ENCODE measurements at regions not wholly inside any gene's neighbourhood (a gene's known extent, or its start where the extent isn't known, plus 50 kb on each side); places are given as distances from the start of the nearest gene placed in this dataset.
"Not testable (repeated sequence)": the region's sequence is repeated elsewhere in the genome, so short reads cannot be mapped to it uniquely, and the experiment has no call there.

DNA sequence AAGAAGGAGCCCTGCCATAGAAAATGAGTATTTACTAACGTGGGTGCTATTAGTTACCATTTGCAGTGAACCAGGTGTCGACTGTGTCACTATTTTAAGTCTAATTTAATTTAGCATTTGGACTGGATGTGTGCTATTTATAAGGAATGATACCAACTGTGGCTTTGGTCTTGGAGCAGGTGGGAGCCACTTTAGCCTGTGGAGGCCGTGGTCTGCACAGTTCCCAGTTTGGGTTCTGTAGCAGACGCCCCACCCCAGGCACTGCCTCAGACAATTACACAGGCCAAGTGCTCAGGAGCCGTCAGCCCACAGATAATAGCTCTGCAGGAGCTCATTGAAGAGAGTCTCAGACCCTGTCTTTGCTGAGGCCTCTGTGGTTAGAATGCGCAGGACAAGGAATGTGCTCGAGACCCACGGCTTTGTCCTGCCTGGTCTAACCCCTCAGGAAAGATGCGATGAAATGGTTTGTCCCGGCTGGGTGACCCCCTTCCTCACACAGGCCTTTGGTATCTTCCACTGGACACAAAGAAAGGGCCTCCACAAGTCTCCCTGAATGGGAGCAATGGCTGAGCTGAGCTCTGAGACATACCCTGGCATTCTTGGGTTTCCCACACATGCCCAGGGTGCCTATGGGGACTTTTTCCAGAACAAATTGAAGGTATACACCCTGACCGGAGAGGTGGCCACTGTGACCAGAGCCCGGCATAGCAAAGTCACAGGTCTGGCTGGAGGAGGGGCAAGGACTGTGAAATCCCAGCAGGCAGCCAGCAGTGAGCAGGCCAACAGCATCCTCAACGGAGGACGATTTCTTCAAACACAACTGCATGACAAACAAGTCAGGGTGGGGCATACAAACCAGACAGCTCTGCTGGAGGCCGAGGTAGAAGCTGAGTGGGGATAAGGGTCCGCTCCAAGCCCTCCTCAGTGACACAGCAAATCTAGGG, 251.2 kb downstream of the ARHGAP12 start:
- no peak for FAIRE-seq
- DNase-seq (ENCODE audit: insufficient read length, low spot score), result no peak
- TF ChIP-seq, protein P1, sequence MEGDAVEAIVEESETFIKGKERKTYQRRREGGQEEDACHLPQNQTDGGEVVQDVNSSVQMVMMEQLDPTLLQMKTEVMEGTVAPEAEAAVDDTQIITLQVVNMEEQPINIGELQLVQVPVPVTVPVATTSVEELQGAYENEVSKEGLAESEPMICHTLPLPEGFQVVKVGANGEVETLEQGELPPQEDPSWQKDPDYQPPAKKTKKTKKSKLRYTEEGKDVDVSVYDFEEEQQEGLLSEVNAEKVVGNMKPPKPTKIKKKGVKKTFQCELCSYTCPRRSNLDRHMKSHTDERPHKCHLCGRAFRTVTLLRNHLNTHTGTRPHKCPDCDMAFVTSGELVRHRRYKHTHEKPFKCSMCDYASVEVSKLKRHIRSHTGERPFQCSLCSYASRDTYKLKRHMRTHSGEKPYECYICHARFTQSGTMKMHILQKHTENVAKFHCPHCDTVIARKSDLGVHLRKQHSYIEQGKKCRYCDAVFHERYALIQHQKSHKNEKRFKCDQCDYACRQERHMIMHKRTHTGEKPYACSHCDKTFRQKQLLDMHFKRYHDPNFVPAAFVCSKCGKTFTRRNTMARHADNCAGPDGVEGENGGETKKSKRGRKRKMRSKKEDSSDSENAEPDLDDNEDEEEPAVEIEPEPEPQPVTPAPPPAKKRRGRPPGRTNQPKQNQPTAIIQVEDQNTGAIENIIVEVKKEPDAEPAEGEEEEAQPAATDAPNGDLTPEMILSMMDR (IDR thresholded peaks at IDR 0.05; ENCODE audit: insufficient read depth, missing control alignments), result no peak

DNA sequence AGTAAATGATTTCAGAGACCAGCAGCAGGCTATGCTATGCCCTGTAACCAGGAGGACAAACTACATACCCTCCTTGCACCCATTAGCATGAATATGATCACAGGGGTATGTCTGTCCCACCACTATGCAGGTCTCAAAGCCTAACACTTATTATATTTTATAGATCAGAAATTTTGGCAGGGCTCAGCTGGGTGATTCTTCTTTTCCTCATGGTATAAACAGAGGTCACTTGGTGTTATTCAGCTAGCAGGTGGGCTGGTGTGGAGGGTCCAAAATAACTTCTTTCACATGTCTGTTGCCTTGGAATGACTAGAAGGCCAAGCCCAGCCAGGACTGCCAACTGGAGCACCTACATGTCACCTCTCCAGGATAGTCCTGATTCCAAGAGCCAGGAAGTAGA, 252.9 kb downstream of the ARHGAP12 start:
- TF ChIP-seq, protein P1 (IDR thresholded peaks at IDR 0.05; ENCODE audit: insufficient read depth, missing control alignments), result no peak
- FAIRE-seq (no peak), DNase-seq (ENCODE audit: insufficient read length, low spot score) (no peak)

DNA sequence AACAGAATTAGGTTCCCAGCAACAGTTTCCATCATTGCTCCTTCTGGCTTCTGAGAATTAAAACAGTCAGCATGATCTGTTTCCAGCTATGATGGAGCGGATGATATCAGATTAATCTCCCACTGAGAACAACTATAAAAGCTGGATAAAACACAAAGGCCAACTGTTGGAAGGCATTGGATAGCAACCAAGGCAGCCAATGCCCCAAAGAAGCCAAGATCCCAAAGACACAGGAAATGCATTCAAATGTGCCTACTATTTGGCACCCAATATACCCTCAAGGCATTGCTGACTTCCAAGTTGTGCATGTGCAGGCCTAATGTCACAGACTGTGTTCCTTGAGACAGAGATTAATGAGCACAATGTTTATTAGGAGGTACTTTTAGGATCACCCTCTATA, 259.3 kb downstream of the ARHGAP12 start:
- TF ChIP-seq, protein P1 (IDR thresholded peaks at IDR 0.05; ENCODE audit: insufficient read depth, missing control alignments), result no peak
- FAIRE-seq (no peak), DNase-seq (ENCODE audit: insufficient read length, low spot score) (no peak)

DNA sequence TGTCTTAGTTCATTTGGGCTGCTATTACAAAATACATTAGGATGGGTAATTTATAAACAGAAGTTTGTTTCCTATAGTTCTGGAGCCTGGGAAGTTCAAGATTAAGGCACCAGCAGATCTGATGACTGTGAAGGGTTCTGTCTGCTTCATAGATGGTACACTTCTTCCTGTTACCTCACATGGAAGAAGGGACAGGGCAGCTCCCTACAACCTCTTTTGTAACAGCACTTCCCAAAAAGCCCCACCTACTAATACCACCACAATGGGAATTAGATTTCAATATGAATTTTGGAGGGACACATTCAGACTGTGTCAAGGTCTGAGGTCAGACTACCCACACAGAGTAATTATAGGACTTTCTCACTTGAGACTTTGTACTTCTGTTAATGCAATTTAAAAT, 260.3 kb downstream of the ARHGAP12 start:
- TF ChIP-seq, protein P1 (IDR thresholded peaks at IDR 0.05; ENCODE audit: insufficient read depth, missing control alignments), result no peak
- DNase-seq (ENCODE audit: insufficient read length, low spot score) (no peak), FAIRE-seq (no peak)

DNA sequence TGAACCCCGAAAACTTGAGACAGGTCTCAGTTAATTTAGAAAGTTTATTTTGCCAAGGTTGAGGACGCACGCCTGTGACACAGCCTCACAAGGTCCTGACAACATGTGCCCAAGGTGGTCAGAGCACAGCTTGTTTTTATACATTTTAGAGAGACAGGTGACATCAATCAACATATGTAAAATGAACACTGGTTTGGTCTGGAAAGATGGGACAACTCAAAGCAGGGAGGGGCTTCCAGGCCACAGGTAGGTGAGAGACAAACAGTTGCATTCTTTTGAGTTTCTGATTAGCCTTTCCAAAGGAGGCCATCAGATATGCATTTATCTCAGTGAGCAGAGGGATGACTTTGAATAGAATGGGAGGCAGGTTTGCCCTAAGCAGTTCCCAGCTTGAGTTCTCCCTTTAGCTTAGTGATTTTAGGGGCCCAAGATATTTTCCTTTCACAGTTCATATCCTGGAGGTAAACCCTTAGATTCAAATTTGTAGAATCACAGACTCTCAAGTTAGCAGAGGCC, 262.8 kb downstream of the ARHGAP12 start:
- DNase-seq (ENCODE audit: insufficient read length, low spot score); FAIRE-seq: not testable (repeated sequence)

DNA sequence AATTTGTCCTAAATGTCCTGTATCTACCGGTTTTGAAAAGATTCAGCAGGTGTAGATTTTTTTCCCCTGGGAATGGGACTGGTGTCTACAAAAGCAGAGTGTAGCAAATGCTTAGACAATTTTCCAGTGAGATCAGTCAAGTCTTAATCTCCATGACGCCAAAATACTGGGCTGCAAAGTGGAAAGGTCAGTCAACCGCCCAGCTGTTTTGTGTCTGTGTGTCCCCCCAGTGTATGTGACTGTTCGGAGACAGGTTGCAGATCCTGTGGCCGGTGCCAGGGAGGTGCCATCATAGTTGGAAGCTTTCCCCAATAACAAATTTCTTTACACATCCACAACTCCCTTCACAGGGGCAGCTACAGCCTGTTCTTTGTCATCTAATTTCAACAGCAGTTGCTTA, 263.8 kb downstream of the ARHGAP12 start:
- DNase-seq (ENCODE audit: insufficient read length, low spot score) (no peak), FAIRE-seq (no peak)
- TF ChIP-seq, protein P1 (IDR thresholded peaks at IDR 0.05; ENCODE audit: insufficient read depth, missing control alignments), result no peak

DNA sequence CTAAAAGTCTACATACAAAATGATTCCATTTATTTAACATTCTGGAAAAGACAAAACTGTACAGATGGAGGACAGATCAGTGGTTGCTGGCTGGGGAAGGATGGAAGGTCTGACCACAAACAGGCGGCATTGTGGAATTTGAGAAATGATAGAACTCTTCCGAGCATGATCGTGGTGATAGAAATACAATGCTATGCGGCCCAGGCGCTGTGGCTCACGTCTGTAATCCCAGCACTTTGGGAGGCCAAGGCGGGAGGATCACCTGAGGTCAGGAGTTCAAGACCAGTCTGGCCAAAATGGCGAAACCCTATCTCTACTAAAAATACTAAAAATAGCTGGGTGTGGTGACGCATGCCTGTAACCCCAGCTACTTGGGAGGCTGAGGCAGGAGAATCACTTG, 264.6 kb downstream of the ARHGAP12 start:
- FAIRE-seq; DNase-seq (ENCODE audit: insufficient read length, low spot score): not testable (repeated sequence)

DNA sequence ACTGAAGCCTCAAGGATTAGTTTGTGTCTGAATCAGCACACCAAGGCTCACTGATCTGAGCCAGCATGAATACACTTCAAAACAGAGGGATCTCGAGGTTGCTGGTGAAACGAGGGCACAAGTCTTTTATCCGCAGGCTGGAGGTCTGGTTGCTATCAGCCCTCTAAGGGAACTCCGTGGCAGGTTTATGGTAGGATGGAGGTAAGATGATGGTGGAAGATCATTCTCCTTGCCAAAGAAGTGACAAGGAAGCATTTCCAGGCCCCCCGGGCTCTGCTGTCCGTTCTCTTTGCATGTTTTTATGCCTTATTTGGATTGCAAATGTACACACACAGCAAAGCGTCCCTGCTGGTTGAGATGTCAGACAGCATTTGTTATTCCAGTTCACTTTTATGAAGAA, 268.3 kb downstream of the ARHGAP12 start:
- no peak for FAIRE-seq
- TF ChIP-seq, protein P1 (IDR thresholded peaks at IDR 0.05; ENCODE audit: insufficient read depth, missing control alignments), result no peak
- DNase-seq (ENCODE audit: insufficient read length, low spot score), result no peak
